GM18517 (cell line): ENCODE measurements at regions not wholly inside any gene's neighbourhood (a gene's known extent, or its start where the extent isn't known, plus 50 kb on each side); places are given as distances from the start of the nearest gene placed in this dataset.
"Not testable (repeated sequence)": the region's sequence is repeated elsewhere in the genome, so short reads cannot be mapped to it uniquely, and the experiment has no call there.

Source experiments
- ATAC-seq: cut with Tn5 transposase; IDR thresholded peaks from one replicate; pipeline ENCODE4 v1.9.1; 2021; ENCODE audit warnings: mild to moderate bottlenecking, moderate library complexity; ENCODE audit not compliant: unreplicated experiment

DNA sequence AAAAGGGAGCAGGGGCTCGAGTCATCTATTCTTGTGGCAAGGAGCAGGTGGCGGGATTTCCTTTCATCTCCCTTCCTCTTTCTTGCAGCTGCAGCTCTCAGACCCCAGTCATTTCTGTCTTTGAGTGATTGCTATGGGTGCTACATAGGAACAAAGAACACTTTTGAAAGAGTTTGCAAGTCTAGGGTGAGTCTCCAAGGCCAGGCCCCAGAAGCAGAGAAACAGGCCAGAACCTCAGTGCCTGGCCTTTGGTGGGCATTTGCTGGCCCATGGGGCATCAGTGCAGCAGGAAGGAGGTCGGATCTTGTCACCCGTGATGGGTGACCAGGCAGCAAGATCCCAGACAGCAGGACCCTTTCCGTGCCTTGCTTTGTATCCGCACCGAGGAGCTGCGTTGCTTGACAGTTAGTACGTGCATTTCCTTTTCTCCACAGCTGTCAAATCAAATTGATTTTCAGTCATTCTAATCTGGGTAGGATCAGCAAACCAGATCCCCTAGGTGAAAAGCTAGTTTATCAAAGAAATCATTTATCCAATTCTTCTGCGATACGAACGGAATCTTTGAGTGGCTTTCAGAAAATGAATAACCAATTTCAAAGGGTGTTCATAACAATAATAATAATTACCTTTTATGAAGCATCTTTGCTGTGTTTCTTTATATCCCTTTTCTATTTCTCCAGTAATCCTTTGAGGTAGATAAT, 244.6 kb upstream of the MAF start:
- ATAC-seq: peak; percentile 88

DNA sequence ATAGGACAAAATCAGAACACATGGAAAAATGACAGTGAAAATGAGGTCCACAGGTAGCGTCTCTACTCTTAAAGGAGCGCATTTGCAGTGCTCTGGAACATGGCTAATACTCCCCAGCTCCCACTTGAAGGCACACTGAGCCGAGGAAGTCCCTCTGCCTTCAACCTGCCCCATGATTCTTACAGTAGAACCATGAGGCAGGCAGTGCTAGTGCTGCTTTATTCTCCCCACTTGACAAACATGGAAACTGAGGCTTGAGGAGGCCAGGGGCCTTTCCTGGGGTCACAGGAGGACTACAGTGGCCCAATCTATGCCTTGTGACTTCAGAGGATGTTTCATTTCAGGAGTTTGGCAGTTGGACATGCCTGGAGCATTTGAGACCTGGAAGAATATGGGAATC, 244.1 kb upstream of the MAF start:
- no peak for ATAC-seq

DNA sequence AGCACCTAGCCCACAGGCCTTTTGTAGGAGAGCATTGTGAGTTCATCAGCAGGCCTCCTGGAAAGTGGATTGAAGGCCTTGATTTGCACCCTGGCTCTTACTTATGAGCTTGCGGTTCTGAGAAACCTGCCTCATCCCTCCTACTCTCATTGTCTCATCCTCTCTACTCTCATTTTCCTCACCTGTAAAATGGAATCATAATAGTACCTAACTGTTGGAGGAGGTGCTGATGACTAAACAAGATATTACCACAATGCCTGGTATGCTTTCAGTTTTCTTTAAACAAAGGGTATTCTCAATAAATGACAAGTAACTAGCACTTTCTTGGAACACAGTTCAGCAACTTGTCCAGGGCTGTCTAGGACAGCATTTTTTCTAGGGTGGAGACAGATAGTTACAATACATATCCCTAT, 243.1 kb upstream of the MAF start:
- peak; percentile 48 for ATAC-seq

DNA sequence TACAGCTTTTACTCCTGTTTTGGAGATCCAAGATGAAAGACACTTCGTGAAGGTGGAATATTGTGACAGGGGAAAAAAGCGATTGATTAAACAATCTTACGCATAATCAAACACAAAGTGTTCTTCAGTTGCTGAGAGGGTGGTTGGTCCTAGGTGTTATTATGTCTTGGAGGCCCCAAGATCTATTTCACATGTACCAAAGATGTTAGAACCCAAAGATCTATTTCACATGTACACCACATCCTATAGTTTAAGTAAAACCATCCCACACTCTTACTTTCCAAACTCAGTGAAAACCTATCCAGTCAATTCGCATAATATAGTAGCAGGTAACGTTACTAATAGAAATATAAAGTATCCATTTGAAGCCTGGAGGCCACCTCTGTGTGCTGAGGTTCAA, 242.6 kb upstream of the MAF start:
- ATAC-seq: no peak

DNA sequence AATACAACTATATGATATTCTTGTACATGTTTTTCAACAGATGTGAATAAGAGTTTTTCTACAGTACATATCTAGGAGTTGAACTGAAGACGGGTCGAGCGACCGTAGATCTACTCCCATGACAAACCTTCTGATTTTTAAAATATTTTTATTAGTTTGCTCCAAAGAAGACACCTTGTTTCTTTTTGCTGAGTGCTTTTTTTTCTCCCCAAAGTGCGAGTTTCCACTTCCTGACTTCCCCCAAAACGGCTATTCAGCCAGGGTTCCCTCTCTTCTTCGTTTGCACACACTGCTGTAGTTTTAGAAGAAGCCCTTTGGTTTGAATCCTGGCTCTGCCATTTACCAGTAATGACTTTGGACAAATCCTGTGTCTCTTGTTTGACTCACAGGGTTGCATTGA, 241.7 kb upstream of the MAF start:
- ATAC-seq: no peak

DNA sequence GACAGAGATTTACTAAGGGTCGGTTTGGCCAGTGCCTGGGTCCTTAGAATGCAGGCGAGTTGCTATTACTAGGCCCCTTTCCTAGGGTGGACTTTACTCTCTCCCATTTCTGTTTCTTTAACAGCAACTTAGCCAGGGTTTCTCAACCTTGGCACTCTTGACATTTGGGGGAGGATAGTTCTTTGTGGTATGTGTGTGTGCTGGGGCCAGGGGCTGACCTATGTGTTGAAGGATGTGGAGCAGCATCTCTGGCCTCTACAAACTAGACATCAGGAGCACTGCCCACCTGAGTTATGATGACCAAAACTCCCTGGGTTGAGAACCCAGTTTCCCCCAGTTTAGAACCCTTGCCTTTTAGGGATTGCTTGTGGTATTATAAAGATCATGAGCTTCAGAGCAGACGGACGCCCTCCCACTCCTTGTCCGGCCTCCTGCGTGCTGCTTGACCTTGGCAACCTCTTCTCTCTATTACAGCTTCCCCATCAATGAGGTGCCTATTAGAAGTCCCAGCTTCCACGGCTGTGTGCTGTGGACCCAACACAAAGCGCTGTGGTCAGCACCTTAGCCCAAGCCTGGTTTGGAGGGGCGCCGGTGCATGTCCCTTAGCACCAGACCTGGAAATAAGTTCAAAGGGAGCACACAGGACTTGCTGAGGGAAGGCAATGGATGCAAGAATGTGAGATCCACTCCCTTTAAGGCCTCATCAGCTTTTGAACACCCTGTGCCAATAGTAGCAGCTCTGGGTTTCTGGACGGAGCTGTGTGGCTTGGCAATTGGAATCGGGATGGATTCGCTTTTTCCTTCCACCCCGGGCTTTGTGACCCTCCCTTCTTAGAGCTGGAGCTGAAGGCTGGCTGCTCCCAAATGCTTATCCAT, 239.2 kb upstream of the MAF start:
- no peak for ATAC-seq

DNA sequence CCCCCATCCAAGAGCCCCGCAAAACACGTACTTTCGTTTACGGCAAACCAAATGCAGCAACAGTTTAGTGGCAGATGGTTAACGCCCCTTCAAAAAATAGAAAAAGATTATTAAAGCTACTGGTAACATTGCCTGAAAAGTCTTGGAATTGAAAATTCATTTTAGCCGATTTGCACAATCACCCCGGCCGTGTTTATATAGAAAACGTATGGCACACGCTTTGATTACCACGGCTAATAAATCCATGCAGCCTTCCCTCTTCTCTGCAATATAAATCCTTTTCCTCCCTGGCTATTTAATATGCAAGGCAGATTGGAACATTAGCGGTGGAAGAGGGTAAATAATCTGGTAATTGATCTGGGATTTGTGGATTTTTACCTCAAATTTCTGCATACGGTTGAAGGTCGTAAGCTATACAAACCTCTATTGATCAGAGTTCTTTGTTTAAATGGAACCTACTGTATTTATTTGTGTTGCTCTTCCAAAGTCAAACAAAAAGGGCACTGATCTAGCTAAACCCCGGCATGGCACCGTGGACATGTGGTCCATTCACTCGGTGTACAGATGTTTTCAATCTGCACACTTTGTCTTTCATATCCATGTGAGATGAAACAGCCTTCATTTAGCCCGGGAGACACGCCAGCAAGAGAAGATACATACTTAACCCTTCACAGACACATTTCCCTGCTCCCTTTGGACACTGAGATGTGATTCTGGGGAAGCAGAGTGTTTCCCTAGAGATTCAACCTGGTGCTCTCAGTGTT, 238.1 kb upstream of the MAF start:
- no peak for ATAC-seq

DNA sequence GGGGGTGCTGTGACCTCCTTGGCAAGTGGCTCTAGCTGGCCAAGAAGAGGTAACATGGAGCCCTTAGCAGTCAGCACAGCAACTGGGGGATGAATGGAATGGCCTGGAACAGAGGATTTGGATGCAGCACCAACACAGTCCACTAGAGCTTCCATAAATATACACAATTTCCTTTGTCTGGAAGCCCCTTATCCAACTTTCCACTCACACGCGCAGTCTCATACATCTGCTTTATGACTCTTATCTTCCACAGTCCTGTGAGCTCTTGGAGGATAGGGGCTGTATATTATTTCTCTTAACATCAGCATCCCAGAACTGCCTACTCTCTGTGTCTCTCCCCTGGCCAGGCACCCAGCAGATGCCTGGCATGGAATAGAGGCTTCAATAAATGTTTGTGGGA, 235.6 kb upstream of the MAF start:
- ATAC-seq: no peak

DNA sequence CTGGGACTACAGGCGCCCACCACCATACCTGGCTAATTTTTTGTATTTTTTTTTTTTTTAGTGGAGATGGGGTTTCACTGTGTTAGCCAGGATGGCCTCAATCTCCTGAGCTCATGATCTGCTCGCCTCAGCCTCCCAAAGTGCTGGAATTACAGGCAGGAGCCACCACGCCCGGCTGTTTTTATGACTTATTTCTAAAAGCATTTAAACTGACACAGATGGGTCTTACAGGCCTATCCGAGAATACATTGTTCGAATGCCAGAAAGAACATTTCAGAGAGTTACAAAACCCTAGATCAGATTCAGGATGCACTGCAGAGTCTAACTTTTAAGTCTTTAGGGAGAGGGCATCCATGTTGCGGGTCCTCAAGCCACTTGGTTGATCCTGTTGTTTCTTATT, 234.7 kb upstream of the MAF start:
- ATAC-seq: no peak

DNA sequence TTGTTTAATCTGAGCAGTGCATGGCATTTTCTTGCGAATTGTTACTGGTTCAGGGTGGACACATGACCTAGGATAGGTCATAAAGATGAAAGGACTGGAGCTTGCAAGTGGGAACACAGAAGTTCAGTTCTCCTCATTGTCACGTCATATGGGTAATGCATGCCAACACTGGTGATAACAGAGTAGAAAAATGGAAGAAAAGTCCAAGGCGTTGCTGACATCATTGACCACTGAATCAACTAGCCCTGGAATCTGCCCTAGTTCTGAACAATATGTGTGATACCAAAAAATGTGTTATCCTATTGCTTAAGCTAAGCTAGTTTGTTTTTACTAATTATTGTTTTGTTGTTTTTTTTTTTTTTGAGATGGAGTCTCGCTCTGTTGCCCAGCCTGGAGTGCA, 234.2 kb upstream of the MAF start:
- ATAC-seq: no peak

DNA sequence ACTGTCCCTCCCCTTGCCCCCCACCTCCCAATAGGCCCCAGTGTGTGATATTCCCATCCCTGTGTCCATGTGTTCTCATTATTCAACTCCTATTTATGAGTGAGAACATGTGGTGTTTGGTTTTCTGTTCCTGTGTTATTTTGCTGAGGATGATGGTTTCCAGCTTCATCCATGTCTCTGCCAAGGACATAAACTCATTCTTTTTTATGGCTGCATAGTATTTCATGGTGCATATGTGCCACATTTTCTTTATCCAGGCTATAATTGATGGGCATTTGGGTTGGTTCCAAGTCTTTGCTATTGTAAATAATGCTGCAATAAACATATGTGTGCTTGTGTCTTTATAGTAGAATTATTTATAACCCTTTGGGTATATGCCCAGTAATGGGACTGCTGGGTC, 233.5 kb upstream of the MAF start:
- ATAC-seq: not testable (repeated sequence)

DNA sequence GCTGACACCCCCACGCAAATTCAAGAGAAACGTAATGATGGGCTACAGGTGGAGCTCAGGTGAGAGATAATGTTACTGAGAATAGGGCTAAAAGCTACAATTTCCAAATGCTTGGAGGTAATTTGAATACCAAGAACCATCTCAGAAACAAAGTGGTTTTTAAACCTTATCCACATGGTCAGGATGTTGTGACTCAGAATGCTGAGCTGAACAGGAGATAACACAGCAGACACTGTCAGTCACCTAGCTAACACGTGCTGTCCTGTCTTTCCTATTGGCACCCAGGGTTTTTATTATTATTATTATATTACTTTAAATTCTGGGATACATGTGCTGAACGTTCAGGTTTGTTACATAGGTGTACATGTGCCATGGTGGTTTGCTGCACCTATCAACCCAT, 233.0 kb upstream of the MAF start:
- no peak for ATAC-seq

DNA sequence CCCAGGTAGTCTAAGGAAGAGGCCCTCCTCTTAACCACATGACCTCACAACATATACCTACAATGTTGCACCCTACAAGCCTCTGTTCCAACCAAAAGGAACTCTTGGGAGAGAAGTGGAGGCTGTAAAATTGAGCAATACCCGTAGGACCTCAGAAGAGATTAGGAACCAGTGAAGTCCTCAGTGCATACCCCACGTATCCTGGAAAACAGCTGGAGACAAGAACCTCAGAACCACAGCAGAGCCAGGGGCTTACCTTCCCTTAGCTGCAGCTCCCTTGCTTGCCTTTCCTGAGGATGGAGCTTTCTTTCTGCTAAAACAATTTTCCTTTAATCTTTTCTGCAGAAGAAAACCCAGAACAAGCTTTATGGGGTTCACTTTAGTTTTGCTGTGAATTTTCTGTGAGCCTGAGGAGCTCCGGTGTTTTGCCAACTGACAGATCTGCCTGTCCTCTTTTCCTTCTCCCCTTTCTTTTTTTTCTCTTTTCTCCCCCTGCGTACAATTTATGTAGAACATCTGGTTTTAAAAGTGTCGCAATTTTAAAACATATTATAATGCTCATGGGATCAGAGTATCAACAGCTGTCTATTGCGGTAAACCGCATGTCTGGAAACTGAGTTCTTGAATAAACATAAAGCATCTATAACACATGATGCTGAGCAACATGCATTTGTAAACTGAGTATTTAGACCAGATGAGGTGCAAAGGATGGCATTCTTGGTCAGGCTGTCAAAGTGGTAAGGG, 226.4 kb upstream of the MAF start:
- ATAC-seq: no peak

DNA sequence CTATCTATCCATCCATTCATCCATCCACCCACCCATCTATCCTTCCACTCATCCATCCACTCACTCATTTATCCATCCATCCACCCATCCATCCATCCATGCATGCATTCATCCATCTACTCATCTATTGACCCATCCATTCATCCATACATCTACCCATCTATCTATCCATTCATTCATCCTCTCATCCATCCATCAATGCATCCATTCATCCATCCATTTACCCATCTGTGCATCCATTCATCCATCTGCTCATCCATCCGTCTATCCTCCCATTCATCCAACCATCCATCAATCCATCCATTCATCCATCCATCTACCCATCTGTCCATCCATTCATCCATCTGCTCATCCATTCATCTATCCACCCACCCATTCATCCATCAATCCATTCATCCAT, 224.5 kb upstream of the MAF start:
- no peak for ATAC-seq

DNA sequence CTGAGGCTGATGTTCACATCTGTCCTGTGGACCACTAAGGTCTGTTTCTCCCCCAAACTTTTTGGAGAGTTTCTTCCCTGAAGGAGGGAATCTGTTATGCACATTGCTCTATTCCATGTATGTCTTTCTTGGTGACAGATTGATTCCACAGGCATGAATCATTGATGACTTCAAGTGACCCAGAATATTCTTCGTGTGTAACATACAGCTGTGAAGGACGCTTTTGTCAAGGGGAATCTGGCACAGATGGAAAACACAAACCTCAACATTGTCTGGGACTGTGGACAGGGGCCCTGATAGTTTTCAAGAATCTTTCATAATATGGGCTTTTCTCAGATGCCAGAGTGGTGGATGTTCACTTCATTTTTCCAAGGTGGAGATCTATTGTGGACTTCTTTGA, 223.1 kb upstream of the MAF start:
- no peak for ATAC-seq

DNA sequence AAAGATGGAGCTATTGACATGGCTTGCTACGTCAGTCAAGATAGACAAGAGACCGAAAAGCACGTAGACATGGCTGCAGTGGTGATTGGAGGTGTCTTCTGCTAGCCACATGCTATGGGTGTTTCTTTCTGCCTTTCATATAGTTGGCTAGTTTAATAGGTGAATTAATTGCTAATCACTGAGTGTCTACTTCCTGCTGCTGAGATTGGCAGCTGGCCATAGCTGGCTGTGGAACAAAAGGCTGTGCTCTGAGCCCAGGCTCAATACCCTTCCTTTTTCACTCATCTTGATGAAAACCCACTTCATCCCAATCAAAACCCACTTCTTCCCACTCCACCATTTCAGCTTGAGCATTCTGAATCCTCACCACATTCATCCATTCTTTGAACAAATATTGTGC, 221.4 kb upstream of the MAF start:
- no peak for ATAC-seq

DNA sequence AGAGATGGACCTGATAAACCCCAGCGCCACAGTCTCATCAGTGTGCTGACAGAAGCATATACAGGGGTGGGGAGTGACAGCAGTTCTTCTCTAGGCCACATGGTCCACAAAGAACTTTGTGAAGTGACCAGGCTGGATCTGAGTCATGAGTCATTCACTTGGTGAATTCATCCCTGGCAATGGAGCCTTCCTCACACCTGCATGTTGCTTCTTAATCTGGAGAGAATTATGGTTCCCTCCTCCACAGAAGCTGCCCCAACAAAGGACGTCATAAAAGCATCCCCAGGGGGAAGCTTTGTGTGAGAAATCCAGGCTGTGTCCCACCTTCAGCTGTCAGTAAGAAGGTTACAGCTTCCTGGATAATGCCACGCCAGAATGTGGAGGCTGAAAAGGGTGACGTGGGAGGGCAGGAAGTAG, 215.6 kb upstream of the MAF start:
- ATAC-seq: no peak

DNA sequence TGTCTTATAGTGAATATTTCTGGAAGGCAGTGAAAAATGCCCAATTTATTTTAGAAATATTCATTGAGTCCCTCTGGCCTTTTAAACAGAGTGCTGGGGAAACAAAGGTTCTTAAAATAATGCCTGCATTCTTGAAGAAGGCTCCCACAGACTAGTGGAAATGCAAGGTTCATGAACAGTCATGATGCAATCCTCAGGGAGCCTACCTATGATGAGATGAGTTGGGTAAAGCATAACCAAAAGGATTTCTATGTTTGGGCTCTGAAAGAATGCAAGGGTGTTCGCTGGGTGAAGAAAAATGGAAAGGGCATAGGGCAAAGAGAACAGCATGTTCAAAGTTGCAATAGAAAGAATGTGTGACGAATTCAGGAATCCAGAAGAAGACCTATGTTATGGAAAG, 214.5 kb upstream of the MAF start:
- ATAC-seq: no peak

DNA sequence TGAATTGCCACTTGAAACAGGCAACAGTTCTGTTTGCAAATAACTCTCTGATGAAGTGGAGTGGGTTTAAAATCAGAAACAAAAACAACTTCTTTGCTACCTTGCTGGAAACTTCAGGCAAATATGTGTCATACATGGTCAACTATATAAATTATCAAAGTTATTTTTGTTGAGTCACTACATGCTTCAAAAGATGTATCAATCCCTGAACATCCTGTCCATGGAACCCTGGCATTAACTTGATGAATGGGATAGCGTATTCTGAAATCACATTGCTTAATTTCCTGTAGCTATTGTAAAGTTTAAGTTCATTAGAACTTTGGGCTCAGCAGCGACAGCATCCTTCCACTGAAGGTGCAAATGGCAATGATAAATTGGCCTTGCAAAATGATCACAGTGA, 213.6 kb upstream of the MAF start:
- no peak for ATAC-seq

DNA sequence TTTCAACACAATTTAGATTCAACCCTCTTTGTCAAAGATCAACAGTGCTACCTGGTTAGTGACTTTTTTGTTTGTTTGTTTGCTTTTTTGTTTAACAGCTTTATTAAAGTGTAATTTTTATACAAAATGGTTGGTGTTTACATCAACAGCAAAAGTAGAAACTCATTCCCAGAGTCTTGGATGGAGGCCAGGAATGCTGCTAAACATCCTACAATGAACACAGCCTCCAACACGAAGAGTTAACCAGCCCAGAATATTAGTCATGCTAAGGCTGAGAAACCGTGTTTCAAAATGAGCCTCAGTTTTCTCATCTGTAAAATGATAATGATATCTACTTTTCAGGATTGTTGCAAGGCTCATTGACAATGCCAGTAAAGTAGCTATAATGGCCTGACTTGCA, 211.0 kb upstream of the MAF start:
- ATAC-seq: no peak
